Progenitor cell of endocrine pancreas (in vitro differentiated cells): ENCODE measurements at regions not wholly inside any gene's neighbourhood (a gene's known extent, or its start where the extent isn't known, plus 50 kb on each side); places are given as distances from the start of the nearest gene placed in this dataset.

Experiments
- DNase-seq: peaks from one replicate; pipeline ENCODE4 v3.0.0; 2021; ENCODE audit warnings: low spot score; ENCODE audit not compliant: unreplicated experiment
- H3K27ac Mint-ChIP-seq: 2 replicates; pipeline ENCODE4 v1.8.0; 2021; ENCODE audit warnings: mild to moderate bottlenecking, moderate library complexity, mixed read lengths
- H3K27me3 Mint-ChIP-seq: 2 replicates; pipeline ENCODE4 v1.8.0; 2021; ENCODE audit warnings: mixed read lengths
- H3K36me3 Mint-ChIP-seq: 2 replicates; pipeline ENCODE4 v1.8.0; 2022; ENCODE audit warnings: mixed read lengths; ENCODE audit not compliant: insufficient read depth
- H3K4me1 Mint-ChIP-seq: 2 replicates; pipeline ENCODE4 v1.8.0; 2021; ENCODE audit warnings: low read depth, mixed read lengths
- H3K4me3 Mint-ChIP-seq: 2 replicates; pipeline ENCODE4 v1.8.0; 2021; ENCODE audit warnings: low read depth, mild to moderate bottlenecking, moderate library complexity, mixed read lengths
- H3K9me3 Mint-ChIP-seq: 2 replicates; pipeline ENCODE4 v1.8.0; 2021; ENCODE audit warnings: low read depth, mixed read lengths
- TF ChIP-seq, protein P1 (sequence below): fragments of 200-600 bp; sonication (generic); IDR thresholded peaks from one replicate; pipeline ENCODE4 v1.5.0; 2021; ENCODE audit warnings: antibody characterized with exemption, mild to moderate bottlenecking; ENCODE audit not compliant: unreplicated experiment

DNA sequence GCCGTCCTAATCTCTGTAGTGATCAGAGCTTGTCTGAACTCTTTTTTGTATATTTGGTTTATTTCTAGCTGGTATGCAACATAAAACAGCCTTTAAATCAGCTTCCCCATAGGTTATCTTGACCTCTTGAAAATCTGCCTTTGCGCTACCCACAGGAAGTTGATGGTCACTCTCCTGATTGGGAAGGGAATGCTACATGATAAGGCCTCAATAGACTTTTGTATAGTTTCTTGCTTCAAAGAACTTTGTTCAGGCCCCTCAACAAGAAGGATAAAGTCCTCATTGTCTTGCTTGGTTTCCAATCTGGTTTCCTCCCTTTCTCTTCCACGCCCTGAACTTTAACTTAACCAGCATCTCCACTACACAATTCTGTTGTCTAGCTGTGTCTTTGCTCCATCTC is 95.4 kb upstream of the TENT5A start:
- TF ChIP-seq, protein P1, sequence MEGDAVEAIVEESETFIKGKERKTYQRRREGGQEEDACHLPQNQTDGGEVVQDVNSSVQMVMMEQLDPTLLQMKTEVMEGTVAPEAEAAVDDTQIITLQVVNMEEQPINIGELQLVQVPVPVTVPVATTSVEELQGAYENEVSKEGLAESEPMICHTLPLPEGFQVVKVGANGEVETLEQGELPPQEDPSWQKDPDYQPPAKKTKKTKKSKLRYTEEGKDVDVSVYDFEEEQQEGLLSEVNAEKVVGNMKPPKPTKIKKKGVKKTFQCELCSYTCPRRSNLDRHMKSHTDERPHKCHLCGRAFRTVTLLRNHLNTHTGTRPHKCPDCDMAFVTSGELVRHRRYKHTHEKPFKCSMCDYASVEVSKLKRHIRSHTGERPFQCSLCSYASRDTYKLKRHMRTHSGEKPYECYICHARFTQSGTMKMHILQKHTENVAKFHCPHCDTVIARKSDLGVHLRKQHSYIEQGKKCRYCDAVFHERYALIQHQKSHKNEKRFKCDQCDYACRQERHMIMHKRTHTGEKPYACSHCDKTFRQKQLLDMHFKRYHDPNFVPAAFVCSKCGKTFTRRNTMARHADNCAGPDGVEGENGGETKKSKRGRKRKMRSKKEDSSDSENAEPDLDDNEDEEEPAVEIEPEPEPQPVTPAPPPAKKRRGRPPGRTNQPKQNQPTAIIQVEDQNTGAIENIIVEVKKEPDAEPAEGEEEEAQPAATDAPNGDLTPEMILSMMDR, result no peak
- Mint-ChIP-seq H3K9me3 (peaks cover 7% of the 10 kb centered on the region), H3K27me3 (no peaks in the 10 kb centered on the region), H3K36me3 (no peaks in the 10 kb centered on the region), H3K4me3 (no peak overlapping the region), H3K4me1 (peaks cover 19% of the 10 kb centered on the region), H3K27ac (no peak overlapping the region)
- no peak for DNase-seq

GRCh38 chr6:81844686-81845085 is 92.2 kb upstream of the TENT5A start:
- H3K27ac Mint-ChIP-seq, result no peak overlapping the region
- no peaks in the 10 kb centered on the region for H3K27me3 Mint-ChIP-seq
- no peak for DNase-seq
- H3K9me3 Mint-ChIP-seq, result peaks cover 5% of the 10 kb centered on the region
- H3K36me3 Mint-ChIP-seq, result no peaks in the 10 kb centered on the region
- TF ChIP-seq, protein P1, result no peak
- no peak overlapping the region for H3K4me3 Mint-ChIP-seq
- H3K4me1 Mint-ChIP-seq, result peaks cover 23% of the 10 kb centered on the region

DNA sequence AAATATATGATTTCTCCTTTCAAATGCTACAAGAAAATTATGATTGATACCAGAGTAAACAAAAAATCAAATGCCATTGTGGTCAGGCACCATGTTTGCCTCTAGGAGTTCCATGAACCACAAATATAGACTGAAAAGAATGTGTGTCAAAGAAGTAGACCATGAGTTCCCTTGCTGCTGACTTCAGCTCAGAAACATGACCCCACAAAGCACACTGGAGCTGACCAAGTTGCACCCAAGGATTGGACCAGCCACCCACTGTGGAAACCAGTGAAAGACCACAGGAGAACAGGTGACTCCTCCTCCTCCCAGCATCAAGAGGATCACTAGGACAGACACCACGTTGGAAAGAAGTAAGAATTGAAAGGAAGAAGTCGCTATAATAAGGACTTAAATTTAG is 90.8 kb upstream of the TENT5A start:
- Mint-ChIP-seq H3K9me3 (peaks cover 5% of the 10 kb centered on the region), H3K27ac (no peak overlapping the region), H3K27me3 (no peaks in the 10 kb centered on the region), H3K36me3 (no peaks in the 10 kb centered on the region), H3K4me3 (no peak overlapping the region), H3K4me1 (peaks cover 30% of the 10 kb centered on the region)
- DNase-seq, result no peak
- TF ChIP-seq, protein P1, result no peak

- Mint-ChIP-seq H3K27ac (no peak overlapping the region), H3K4me3 (no peak overlapping the region), H3K9me3 (peaks cover 2% of the 10 kb centered on the region), H3K4me1 (peaks cover 29% of the 10 kb centered on the region), H3K27me3 (no peaks in the 10 kb centered on the region), H3K36me3 (no peaks in the 10 kb centered on the region)
- TF ChIP-seq, protein P1, result no peak
- no peak for DNase-seq
These were observed 89.8 kb upstream of the TENT5A start for GRCh38 chr6:81842254-81842653.

DNA sequence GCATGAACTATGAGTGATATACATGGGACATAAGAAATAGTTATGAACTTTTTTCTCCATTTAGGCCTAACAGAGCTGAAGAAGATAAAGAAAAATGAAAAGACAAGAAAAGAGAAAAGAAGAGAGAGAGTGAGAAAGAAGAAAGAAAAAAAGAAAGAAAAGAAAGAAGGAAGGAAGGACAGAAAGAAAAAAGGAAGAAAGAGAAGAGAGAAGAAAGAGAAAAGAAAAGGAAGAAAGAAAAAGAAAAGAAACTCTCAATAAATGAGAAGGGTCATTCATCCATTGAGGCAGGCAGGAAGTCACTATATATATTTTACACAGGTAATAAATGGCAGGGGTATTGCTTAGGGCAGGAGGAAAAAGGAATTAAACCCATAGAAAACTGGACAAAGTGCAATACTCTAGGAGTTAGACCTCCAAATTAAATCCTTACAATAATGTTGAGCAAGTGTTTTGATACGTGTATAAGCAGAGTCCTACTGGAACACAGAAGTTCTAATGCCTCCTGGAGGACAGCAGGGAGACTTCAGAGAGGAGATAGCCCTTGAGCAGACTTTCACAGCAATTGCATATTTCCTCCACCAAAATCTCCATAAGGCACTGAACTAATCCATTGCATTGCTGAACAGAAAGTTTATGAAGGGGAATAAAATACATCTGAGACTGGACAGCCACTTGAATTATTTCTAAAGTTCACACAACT is 86.4 kb upstream of the TENT5A start:
- TF ChIP-seq, protein P1, result no peak
- Mint-ChIP-seq H3K27ac (peak overlapping the region; percentile 36), H3K4me3 (no peak overlapping the region), H3K9me3 (peaks cover 13% of the 10 kb centered on the region), H3K27me3 (no peaks in the 10 kb centered on the region), H3K4me1 (peaks cover 30% of the 10 kb centered on the region), H3K36me3 (no peaks in the 10 kb centered on the region)
- DNase-seq, result no peak
